NCI-H2081 treated with DMSO at 0.1 percent for 48 hours (cell line): ENCODE measurements at regions not wholly inside any gene's neighbourhood (a gene's known extent, or its start where the extent isn't known, plus 50 kb on each side); places are given as distances from the start of the nearest gene placed in this dataset.
"Not testable (repeated sequence)": the region's sequence is repeated elsewhere in the genome, so short reads cannot be mapped to it uniquely, and the experiment has no call there.

Experiments
- DNase-seq: peaks from one replicate; lab custom pipeline; 2025; lab: John Stamatoyannopoulos, UW

- DNase-seq, result no peak
Measured at GRCh38 chr18:71238974-71239624, 950.3 kb downstream of the SOCS6 start.

DNA sequence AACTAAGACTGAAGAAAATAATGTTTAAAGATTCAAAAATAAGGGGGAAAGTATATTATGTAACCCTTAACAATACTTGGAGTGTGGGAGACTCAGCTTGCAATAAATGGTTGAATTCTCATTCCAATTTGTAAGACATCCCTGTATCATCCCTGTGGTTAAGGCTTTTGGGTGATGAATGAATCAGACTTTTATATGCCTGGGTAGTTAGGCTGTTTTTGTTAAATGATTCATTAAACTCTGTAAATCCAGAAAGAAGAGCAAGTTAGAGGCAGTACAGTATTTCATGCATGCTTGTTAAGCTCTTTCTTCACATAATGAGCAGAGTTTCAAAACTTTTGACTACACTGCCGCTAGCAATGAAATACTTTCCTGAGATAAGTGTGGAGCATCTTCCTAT lies 948.8 kb downstream of the SOCS6 start:
- DNase-seq, result no peak

DNA sequence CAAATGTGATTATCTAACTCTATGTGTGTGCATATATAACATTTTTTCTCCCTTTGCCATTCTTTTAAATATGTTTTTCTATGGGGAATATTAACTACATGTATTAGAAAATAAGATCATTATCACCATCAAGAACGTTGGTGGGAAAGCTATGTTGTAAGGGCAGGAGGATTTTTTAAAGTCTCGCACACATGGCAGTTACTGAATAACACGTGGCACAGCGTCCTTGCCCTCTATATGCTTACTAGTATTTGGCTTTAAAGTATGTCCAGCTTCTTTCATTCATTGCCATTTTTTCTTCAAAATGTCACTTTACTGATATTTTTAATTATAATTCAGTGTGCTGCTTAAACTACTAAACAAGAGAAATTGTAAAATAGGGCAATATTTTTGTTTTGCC lies 944.3 kb downstream of the SOCS6 start:
- DNase-seq, result no peak

- DNase-seq, result no peak
Measured at GRCh38 chr18:71223486-71223885, 934.6 kb downstream of the SOCS6 start.

- no peak for DNase-seq
Measured at GRCh38 chr18:71221405-71221804, 932.6 kb downstream of the SOCS6 start.

- DNase-seq, result not testable (repeated sequence)
Measured at GRCh38 chr18:71212739-71213138, 923.9 kb downstream of the SOCS6 start.

DNA sequence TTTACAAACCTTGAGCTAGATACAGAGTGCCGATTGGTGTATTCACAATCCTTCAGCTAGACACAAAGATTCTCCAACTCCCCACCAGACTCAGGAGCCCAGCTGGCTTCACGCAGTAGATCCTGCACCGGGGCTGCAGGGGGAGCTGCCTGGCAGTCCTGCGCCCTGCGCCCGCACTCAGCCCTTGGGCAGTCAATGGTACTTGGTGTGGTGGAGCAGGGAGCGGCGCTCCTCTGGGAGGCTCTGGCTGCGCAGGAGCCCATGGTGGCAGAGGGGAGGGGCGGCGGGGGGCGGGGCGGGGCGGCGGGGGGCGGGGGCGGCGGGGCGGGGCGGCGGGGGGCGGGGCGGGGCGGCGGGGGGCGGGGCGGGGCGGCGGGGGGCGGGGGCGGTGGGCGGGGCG lies 923.4 kb downstream of the SOCS6 start:
- DNase-seq, result no peak

GRCh38 chr18:71209944-71210343 lies 921.1 kb downstream of the SOCS6 start:
- no peak for DNase-seq

- DNase-seq, result no peak
Measured at GRCh38 chr18:71194438-71194837, 905.6 kb downstream of the SOCS6 start.

DNA sequence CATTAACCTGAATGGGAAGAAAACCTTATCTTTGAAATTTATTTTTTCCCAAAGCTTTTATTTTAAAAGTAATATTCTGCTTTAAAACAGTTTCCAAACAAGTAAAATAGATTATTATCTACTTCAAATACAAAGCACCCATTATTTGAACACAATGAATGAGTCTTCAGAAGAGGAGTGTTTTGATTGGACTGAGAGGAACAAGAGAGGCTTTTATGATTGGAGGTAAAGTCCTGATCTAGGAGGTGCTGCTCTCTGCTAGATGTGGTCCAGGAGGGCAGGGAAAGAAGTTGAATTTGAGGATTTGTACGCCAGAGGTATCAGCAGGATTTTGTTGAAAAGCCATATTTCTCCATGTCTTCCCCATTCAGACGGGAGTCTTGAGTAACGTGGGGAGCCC lies 900.7 kb downstream of the SOCS6 start:
- no peak for DNase-seq

- DNase-seq, result no peak
Measured at GRCh38 chr18:71168557-71169145, 879.8 kb downstream of the SOCS6 start.

DNA sequence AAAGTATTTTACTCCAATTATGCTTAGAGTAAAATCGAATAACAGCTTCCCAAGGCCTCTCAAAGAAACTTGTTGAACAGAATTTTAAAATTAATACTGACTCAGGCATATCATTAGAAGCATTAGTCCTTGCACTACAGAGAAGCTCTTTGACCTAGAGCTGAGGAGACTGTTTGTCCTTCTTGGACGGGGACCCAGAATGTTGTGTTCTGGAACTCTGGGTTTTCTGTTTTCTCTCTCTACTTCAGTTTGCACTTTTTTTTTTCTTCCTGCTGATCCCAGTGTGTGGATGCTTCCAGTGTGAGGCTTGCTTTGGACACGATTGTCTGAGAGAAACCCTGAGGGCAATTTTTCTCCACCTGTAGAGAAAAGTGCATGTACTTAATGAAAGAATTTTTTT lies 847.6 kb downstream of the SOCS6 start:
- no peak for DNase-seq

GRCh38 chr18:71134122-71134521 lies 845.3 kb downstream of the SOCS6 start:
- DNase-seq, result no peak

DNA sequence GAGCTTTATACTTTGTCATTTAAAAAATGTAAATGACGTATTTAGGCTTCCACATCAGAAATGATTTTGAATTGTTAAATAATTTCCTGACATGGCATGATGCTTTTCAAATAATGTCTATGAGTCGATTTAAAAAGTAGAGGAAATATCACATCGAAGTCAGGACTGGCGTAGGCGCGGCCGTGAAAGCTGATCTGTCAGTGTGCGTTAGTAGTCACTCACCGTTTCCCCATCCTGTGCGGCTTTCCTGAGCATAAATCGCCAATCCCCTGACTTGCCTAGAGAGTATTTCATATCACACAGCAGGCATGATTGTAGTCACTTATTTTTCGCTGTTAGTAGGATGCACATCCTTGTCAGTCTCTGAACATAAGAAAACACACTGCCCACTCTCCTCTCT lies 843.1 kb downstream of the SOCS6 start:
- no peak for DNase-seq

DNA sequence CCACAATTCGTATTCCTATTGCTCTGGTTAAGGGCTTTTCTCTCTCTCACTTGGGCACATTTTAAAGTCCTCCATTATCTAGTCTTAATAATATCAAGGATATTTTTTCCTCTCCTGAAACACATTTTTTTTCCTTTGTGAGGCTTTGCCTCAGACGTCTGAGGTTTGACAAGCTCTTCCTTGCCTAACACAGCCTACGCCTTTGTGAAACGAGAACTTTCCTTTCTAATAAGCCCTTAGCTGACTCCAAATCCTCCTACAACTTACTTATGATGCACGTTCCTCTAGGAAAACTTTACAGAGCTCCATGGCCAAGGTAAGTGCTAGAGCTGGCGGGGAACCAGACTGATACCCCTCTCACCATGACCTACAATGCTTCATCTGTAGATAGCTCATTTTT lies 841.5 kb downstream of the SOCS6 start:
- no peak for DNase-seq

DNA sequence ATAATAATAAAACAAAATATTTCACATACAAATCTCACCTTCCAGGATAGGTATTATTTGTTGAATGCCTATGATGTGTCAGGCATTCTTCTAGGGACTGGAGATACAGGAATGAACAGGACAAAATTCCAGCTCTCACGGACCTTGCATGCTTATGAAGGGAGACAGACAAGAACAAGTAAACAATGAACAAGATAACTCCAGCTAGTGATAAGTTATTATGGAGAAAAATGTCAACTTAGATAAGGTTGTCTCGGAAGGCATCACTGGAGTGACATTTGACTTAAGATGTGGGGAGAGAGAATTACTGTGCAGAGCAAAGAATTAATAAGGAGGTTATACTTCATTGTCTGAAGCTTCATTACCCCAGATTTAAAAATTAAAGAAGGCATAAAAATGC lies 836.7 kb downstream of the SOCS6 start:
- no peak for DNase-seq

DNA sequence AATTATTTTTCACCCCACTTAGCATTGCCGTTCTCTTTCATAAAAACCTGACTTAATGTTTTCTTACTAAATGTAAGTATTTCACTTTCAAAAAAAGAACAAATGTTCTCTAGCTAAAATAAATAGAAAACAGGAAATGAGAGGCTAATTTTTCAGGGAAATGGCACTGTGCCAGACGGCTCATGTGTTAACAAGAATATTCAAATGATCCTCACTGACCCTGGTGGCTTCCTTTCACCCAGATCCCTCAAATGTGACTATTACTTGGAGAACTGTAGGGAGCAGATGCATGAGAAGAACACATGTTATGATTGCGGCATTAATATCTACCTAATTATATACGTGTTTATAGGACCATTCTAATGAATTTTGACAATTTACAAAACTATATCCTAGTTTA lies 827.7 kb downstream of the SOCS6 start:
- no peak for DNase-seq

- no peak for DNase-seq
Measured at GRCh38 chr18:71115261-71115660, 826.4 kb downstream of the SOCS6 start.

DNA sequence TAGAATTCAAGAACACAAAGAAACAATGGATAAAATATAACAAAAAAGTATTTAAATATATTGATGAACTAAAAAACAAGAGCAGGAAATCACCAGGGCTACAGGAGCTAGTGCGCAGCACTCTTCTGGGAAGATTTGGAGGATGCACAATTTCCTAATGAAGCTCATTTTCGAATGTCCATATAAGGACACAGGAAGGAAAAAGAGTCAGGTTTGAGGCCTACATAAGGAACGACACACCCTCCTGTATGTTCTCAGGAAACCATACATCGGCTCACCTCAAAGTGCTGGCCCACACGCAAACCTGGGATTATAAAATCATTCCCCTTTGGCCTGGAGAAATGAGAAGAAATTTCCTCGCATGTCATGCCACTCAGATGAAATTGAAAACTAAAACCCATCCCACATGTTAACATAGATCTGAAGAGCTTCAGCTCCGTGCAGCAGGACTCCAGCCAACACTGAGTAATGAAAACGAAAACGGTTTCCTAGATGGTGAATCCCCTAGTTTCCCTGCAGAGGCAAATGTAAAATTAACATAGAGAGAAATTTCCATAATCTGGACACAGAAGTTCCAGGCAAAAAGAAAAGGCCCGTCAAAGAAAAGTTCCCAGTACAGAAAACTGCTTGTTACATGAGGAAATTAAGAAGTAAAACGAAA lies 825.8 kb downstream of the SOCS6 start:
- no peak for DNase-seq

GRCh38 chr18:71107244-71107643 lies 818.4 kb downstream of the SOCS6 start:
- no peak for DNase-seq

GRCh38 chr18:71106701-71107100 lies 817.9 kb downstream of the SOCS6 start:
- DNase-seq, result no peak

DNA sequence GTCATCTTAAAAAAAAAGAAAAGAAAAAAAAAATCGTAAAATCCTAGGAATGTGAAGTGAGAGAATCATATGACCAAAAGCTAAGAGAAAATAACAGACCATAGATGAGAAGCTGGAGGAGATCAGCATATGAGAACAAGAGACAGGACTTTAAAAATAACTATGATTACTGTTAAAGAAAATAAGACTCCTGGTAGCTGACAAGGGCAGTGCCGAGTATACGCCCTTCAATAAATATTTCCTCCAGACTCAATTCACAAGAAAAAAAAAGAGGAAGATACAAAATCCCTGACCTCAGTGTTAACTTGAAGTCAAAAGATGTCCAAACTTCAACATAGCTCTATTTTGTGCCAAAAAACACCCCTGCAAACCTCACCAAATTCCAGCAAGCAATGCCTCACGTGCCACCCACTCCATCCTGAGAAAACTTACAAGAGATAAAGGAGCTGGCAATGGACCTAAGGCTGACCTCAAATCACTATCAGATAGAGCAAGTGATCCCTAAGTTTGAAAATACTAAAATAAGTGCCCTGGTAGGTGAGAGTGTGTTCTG lies 817.2 kb downstream of the SOCS6 start:
- DNase-seq, result no peak

DNA sequence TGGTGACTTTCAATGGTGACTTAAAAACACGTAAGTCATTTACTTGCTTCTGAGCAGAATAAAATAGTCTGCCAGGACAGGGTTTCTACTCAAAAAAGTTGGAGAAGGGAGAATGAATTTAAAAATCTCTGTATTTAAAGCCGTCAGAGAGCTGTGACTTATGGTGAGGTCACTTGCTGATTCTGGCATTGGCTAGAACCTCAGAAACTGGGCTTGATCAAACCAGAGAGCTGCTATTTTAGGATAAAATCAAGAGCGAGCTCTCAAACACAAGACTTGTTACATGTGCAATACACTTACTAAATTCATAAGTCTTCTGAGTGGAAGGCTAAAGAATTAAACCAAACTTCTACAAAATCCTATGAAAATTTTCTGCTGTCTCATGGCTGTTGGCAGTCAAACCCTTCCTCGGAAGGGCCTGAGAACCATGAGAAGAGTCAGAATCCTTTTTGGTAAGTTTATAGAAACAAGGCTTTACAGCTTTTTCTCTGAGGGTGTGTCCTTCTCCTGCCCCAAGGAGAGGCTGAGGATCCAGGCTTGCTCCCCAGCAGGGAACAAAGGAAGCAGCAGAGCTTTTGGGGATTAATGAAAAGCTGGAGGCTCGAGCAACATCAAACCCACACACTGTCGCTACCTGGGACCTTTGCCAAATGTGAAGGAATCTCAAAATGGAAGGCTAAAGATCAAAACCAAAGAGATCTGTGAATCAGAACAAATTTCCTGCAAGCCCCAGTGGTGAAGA lies 816.4 kb downstream of the SOCS6 start:
- DNase-seq, result no peak
